ENCODE measurements at regions not wholly inside any gene's neighbourhood (a gene's known extent, or its start where the extent isn't known, plus 50 kb on each side); places are given as distances from the start of the nearest gene placed in this dataset.

DNA sequence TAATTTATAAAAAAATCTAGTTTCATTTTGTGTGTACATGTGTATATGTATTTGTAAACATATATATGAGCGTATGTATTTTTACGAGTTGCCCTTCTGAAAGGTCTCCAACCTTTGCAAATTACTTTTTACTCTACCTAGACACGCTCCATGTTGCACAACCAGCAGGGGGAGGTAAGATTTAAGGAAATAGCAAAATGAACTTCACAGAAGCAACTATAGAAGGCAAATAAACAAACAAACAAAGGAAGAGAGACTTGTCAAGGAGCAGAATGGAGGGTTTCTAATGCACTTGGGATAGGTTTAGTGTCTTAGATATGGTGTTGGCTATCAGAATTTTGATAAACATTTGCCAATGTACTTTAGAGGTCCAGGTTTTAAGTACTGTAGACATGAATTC, 820.5 kb upstream of the POU3F3 start:
- Histone ChIP-seq H3K4me3 (no peak overlapping the region), H3K36me3 (no peaks in the 10 kb centered on the region), H3K27me3 (ENCODE audit: low read depth) (no peaks in the 10 kb centered on the region), H3K4me1 (no peaks in the 10 kb centered on the region), H3K27ac (no peak overlapping the region), H3K9me3 (no peaks in the 10 kb centered on the region)
- TF ChIP-seq, protein P1, sequence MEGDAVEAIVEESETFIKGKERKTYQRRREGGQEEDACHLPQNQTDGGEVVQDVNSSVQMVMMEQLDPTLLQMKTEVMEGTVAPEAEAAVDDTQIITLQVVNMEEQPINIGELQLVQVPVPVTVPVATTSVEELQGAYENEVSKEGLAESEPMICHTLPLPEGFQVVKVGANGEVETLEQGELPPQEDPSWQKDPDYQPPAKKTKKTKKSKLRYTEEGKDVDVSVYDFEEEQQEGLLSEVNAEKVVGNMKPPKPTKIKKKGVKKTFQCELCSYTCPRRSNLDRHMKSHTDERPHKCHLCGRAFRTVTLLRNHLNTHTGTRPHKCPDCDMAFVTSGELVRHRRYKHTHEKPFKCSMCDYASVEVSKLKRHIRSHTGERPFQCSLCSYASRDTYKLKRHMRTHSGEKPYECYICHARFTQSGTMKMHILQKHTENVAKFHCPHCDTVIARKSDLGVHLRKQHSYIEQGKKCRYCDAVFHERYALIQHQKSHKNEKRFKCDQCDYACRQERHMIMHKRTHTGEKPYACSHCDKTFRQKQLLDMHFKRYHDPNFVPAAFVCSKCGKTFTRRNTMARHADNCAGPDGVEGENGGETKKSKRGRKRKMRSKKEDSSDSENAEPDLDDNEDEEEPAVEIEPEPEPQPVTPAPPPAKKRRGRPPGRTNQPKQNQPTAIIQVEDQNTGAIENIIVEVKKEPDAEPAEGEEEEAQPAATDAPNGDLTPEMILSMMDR (IDR thresholded peaks at IDR 0.05): peak; percentile 34
- ATAC-seq (no peak), DNase-seq (no peak)
- intact Hi-C loops (cut with DNase I): no loop called here

DNA sequence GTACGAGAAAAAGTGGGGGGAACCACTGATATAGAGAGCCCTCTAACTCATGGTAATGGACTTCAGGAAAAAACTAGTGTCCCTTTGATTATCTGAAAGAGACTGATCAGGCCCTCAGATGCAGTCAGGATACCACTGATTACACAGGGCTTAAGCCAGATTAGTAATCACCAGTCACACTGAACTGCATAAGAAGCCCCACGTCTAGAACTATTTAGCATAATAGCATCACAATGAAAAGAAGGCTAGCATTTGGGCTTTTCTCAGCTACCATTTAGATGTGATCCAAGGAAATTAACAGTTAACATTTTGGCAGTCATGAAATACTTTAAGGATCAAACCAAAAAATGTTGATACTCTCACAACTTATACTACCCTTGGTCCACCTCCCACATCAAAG, 813.1 kb upstream of the POU3F3 start:
- DNase-seq (no peak), ATAC-seq (no peak)
- H3K4me3 ChIP-seq: no peak overlapping the region
- no peak overlapping the region for H3K27ac ChIP-seq
- intact Hi-C loops (cut with DNase I): no loop called here
- TF ChIP-seq, protein P1 (IDR thresholded peaks at IDR 0.05): no peak
- H3K27me3 ChIP-seq (ENCODE audit: low read depth): no peaks in the 10 kb centered on the region
- no peaks in the 10 kb centered on the region for H3K4me1 ChIP-seq
- no peaks in the 10 kb centered on the region for H3K9me3 ChIP-seq
- no peaks in the 10 kb centered on the region for H3K36me3 ChIP-seq

DNA sequence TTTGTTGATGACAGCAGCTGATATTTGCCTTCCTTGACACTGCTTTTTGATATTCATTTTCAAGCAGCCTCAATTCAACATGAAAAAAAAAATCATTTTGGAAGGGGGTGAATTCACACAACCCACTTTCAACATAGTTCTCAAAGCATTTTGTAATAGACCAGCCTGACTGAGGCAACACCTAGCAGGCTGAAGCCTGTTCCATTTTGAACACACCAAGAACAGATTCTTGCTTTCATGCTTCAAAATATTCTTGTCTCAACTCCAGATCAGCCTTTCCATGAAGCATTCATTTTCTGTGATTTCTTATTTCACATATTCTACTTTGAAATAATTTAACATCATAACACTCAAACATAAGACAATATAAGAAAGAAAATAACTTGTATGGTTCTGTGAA, 812.6 kb upstream of the POU3F3 start:
- intact Hi-C loops (cut with DNase I): no loop called here
- no peak for DNase-seq
- Histone ChIP-seq H3K27me3 (ENCODE audit: low read depth) (no peaks in the 10 kb centered on the region), H3K4me3 (no peak overlapping the region), H3K27ac (no peak overlapping the region), H3K9me3 (no peaks in the 10 kb centered on the region), H3K36me3 (no peaks in the 10 kb centered on the region), H3K4me1 (no peaks in the 10 kb centered on the region)
- TF ChIP-seq, protein P1 (IDR thresholded peaks at IDR 0.05): no peak
- no peak for ATAC-seq

DNA sequence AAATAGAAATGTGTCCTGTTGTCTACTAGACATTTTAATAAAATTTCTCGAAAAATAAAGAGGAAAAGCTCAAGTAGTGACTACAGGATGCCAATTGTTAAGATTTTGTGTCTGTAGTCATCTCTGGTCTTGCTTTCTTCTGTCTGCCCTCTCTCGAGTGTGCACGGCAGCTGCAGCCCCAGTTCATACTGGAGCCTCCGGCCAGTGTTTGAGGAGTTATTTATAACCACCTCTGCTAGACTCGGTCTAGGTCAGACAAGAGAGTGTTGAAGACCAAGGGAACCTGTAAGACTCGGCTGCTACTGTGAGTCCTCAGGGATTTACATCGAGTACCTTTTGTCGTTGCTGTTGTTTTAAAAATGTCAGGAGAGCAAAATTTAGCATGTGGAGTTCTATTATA, 810.1 kb upstream of the POU3F3 start:
- no peak overlapping the region for H3K4me3 ChIP-seq
- no peaks in the 10 kb centered on the region for H3K36me3 ChIP-seq
- DNase-seq: no peak
- intact Hi-C loops (cut with DNase I): no loop called here
- peak; percentile 42 to 59 for ATAC-seq
- no peaks in the 10 kb centered on the region for H3K9me3 ChIP-seq
- no peak overlapping the region for H3K27ac ChIP-seq
- no peaks in the 10 kb centered on the region for H3K27me3 ChIP-seq (ENCODE audit: low read depth)
- TF ChIP-seq, protein P1 (IDR thresholded peaks at IDR 0.05): no peak
- H3K4me1 ChIP-seq: no peaks in the 10 kb centered on the region

DNA sequence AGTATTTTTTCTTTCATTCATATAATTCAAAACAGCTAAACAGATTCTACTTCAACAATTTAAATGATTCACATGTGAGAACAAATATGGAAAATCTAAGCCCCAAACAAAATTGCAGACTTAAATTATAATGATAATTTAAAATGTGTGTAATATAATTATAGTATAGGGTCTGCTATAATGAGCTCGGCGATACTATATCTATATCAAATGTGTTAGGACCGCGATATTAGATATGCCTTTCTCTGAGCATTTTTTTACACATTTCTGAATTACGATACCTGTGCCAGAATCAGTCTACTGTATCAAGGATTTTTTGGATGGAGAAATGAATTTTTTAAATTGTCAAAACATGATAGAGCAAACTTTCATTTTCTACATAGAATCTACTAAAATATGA, 808.8 kb upstream of the POU3F3 start:
- no peaks in the 10 kb centered on the region for H3K27me3 ChIP-seq (ENCODE audit: low read depth)
- H3K4me1 ChIP-seq: no peaks in the 10 kb centered on the region
- DNase-seq: no peak
- H3K9me3 ChIP-seq: no peaks in the 10 kb centered on the region
- no peak overlapping the region for H3K4me3 ChIP-seq
- intact Hi-C loops (cut with DNase I): no loop called here
- ATAC-seq: no peak
- H3K27ac ChIP-seq: no peak overlapping the region
- H3K36me3 ChIP-seq: no peaks in the 10 kb centered on the region
- TF ChIP-seq, protein P1 (IDR thresholded peaks at IDR 0.05): no peak

DNA sequence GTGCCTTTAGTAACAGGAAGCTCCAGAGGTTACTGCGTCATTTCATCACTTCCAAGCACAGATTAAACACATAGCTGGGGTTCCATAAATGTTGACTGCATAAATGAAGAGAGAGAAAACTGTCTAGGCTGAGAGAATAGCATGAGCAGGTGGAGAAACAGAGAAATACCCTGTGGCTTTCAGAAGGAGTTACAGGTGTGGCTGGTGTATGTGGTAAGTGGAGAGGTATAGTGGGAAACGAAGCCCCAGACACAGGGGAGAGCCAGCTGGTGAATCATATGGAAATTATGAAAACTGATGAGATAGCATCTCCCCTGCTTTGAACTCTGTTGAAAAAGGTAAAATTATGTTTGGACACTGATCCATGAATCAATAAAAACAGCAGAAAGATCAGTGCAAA, 807.4 kb upstream of the POU3F3 start:
- Histone ChIP-seq H3K4me3 (no peak overlapping the region), H3K27ac (no peak overlapping the region), H3K4me1 (no peaks in the 10 kb centered on the region), H3K9me3 (no peaks in the 10 kb centered on the region), H3K27me3 (ENCODE audit: low read depth) (no peaks in the 10 kb centered on the region), H3K36me3 (no peaks in the 10 kb centered on the region)
- TF ChIP-seq, protein P1 (IDR thresholded peaks at IDR 0.05): no peak
- no peak for ATAC-seq
- no peak for DNase-seq
- intact Hi-C loops (cut with DNase I): no loop called here
